Medulla oblongata (tissue), 1 donor: ENCODE measurements at regions not wholly inside any gene's neighbourhood (a gene's known extent, or its start where the extent isn't known, plus 50 kb on each side); places are given as distances from the start of the nearest gene placed in this dataset.

Source experiments
- DNase-seq: peaks from one replicate; pipeline ENCODE4 v3.0.0-alpha.2; 2015; ENCODE audit errors: extremely low spot score

DNA sequence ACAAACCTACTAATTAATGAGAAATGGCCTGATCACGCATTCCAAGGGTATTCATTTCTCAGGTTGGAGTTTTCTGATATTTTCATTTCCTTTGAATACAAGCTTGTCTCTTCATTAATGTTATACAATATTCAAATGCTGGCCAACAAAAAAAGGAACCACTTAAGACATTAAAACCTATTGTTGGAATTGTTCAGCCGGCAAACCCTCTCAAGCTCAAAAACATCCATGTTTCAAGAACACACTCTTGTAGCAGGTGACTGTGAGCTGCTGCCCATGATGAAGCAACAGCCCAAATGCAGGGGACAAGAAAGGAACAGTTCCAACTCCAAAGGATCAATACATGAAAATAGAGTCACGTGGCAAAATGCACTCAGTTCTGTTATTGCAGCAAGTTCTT, 454.5 kb downstream of the BCL11A start:
- DNase-seq: no peak

DNA sequence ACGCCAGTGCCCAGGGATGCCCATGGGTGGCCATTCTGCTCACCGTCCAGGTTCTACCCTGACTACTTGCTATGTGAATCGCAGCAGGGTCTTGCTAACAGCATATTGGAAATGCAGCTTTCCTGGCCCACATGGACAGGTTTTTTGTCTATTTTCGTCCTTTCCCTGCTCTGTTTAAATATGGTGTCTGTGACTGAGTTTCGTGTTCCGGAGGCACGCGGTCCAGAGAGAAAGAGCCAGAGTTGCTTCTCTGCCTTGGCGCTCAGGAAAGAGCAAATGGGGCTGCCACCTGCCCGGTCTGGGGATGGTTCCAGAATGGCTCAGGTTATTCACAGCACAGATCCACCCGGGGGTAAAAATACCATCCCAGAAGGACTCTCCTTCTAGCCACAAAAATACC, 456.2 kb downstream of the BCL11A start:
- no peak for DNase-seq

DNA sequence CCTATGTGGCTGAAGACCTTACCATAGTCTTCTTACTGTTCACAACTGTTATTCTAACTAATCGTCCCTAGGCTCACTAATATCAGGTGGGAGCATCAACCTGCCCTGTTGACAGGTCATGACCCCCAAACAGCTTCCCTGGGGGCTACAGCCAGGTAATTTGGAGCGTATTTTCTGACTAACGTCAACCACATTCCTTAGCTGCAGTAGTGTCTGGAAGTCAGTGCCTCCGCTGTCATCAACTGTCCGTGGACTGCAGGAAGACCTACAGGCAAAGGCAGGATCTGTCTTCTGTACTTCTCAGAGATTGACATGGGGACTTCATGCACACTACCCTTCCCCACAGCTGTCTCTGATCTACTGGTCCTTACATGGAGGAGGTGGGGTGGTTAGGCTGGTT, 456.9 kb downstream of the BCL11A start:
- DNase-seq: no peak

DNA sequence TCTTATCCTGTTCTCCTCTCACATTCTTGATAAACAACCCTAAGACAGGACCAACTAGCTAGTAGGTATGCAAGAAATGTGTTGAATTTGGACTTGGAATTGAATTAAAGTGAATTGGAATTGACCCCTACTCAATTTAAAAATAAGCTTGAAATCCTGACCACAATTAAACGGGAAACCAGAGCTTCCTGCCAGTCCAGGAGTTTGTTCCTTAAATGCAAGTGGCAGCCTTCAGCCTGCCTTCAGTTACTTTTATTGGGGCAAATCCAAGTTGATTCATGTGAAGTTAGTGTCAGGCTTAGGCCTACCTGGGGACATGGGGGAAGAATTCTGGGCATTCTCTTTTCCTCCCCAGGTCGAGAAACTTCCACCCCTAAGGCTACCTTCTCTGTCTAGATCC, 457.6 kb downstream of the BCL11A start:
- DNase-seq: no peak

DNA sequence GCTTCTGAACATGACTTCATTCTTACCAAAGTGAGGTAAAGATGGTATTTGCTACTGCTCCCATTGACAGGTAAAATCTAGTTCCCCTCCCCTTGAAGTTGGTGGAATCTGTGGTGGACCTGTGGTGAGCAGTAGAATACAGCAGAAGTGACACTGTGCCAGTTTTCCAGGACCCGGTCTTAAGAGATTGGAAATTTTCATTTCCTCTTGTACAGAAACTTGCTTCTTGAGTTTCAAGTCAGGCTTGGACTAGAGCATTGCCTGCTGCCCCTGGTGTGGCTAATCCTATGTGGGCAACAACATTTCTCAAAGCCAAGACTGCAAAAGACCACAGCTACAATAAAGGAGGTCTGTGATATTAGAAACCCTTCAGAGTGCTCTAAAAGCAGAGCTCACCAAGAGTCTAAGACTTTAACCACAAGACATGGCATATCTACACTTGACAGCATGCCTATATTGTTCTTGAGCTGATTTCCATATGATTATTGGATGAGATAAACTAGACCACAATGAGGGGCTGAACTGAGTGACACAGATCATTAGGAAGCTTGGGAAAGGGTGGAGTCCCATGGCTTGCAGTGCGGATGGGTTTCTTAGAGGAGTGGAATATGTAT, 458.1 kb downstream of the BCL11A start:
- DNase-seq: no peak

DNA sequence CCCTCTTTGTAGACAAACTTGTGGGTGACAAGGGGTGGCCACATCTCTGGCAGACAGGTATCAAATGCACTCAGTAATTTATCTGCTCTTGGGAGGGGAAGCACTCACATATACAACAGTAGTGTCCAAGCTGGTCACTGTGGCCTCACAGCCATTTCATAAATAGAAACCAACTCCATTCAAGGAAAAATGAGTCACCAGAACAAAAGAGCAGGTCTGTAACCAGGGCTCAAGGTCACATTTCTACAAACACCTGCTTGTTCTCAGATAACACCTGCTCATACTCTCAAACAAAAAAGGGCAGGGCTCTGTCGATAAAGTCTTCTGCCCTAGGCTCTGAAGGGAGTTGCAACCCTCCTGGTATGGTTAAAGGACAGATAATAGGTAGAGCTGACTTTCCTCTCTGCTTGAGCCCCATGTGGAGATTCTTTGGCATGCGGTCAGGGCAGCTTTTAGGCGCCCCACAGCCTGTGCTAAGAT, 459.0 kb downstream of the BCL11A start:
- no peak for DNase-seq

DNA sequence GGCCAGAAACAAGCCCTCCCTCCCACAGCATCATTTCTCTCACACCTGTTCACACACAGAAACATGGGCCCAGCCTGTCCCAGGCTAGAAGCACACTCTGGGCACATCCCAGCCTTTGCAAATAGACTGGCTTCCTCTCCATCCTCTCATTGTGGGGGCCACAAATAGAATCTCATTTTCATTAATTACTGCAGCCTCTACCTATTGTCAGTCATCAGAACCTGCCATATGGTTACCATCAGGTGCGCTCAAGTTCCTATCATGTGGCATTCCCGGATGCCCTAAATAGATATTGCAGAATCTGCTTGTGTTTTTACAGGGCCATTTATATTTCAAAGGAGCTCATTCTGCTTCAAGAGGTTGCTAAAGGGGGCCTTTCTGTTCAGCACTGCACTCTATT, 460.7 kb downstream of the BCL11A start:
- DNase-seq: no peak

DNA sequence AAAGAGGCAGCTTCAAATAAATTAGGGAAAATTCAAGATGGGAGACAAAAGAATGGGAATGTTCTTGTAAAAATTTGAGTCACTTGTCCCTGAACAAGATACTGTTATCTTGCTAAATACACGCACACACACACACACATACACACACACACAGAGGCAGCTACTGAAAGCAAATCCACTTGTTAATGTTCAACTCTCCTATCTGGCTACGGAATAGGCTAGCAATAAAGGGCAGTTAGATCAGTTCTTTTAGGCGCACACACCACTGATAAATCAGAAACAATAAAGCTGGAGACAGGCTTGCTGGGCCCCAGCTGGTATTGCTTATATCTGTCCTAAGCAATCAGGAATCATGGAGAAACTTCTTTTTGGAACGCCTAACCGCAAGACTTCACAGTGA, 461.6 kb downstream of the BCL11A start:
- DNase-seq: no peak

DNA sequence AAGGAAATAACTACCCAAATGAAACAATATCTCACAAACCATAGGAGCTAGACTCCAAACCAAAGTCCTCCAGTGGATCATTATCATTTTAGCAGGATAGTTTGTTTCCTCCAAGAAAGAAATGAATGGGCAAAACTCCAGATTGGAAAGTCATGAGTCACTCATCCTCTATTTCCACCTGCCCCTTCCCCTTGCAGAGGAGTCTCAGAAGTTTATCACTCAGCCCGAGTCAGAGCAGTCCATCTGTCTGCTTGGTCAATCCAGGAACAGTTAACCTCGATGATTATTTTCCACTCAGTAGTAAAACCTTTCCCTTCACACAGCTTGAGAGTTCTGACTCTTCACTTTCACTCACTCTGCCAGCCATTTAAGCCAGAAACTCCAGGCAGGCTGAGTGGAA, 462.2 kb downstream of the BCL11A start:
- no peak for DNase-seq

DNA sequence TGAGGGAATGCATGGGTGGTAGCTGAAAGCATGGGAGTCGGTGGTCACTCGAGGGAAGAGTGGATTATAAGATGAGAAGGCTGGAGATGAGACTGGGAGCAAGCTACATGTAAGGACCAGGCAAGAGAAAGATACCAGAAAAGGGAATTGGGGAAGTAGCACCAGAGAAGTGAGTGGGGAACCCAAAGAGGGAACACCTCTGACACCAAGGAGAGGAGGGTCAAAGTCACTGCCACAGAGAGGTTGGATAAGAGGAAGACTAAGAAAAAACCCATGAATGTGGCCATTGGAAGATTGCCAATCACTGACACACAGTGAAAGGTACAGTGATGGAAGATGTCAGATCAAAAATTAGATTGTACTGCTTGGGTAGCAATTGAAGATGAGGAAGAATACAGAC, 473.9 kb downstream of the BCL11A start:
- DNase-seq: no peak

DNA sequence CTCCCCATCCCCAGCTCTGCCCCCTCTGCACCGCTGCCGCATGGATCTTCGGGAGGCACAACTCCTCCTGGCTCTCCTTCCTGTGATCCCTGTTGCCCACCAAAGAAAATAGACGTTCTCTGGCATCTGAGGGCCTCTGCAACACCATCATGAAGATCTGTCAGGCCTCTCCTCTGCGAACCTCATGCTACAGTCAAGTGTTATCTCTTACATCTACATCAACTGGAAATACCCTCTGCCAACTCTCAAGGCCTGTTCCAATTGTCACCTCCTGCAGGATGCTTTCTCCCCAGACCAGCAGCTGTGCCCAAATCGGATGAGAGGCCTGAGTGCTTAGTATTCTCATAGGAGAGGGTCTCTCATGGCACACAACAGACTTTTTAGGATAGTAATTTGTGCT, 478.4 kb downstream of the BCL11A start:
- DNase-seq: no peak

DNA sequence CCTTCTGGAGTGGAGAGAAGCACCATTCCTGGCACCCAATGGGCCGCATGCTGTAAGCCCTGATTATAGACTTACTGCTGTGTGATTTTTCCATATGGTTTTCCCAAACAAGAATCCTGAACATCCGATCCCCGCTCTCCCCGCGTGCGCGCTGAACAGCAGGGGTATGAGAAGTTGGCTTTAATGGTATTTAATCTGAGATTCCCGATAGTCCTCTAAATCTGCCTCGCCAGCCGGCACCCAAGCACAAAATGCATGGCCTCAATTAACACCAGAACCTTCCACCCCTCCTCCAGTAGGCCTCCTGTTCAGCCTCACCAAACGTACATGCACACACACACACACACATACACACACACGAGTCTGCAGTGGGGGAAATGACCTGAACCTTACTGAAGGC, 480.3 kb downstream of the BCL11A start:
- no peak for DNase-seq

DNA sequence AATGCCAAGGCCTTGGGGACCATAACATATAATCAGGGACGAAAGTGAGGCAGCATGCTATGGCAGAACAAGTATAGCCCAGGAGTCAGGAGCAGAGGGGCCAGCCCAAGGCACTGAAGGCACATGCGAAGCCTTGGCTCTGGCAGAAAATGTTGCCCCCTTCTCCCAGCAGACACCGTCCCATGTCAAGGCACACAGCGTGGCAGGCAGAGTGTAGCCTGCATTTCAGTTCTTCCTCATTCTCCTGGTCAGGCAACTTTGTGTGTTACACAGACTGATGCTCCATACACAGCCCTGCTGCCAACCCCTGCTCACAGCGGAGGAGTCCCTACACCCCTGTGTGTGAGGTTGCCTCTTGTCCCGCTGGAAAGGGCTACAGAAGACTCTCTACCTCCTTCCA, 480.8 kb downstream of the BCL11A start:
- no peak for DNase-seq

DNA sequence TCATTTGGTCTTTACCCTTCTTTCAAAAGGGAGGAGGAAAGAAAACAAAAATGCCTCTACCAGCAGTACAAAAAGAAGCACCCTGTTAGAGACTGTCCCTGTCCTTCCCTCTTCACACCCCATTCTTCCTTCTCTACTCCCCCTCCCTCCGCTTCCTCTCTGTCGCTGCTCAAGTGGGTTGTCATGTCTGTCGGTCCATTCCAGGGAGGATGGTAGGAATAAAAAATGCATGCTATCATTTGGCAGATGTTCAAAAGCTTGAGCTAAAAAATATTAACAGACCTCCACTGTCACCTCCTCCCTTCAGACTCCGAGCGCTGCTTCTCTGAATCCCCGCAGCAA, 482.0 kb downstream of the BCL11A start:
- DNase-seq: no peak

DNA sequence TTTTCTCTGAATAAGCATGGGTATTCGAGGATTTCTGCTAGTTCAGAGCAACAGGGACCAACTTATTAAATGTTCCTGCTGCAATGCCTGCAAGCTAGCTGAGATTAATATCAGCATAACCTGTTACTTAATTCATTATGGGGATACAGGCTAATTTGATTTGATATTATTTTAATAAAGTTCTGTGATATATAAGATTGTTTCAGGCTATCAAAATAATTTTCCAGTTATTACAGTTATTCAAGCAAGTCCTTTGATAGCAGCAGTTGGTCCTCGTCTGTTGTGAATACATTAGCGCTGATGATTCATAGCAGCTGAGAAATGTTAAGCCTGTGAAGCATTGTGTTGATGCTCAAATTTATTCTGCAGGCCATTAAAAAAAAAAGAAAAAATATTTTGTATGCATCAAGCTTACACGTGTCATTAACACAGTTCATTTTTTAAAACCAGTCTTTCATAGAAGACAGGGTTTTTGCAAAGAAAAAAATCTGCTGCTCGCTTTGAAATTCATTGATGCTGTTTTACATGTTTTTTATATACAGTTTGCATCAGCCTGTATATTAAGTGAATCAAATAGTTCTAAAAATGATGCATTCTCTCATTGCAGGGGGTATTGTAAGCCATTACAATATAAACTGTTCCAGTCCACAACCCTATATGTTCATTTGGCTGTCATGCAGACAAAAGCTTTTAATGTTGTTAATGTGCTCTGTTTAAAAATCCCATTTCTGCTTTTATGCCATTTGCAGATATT, 482.5 kb downstream of the BCL11A start:
- DNase-seq: no peak

DNA sequence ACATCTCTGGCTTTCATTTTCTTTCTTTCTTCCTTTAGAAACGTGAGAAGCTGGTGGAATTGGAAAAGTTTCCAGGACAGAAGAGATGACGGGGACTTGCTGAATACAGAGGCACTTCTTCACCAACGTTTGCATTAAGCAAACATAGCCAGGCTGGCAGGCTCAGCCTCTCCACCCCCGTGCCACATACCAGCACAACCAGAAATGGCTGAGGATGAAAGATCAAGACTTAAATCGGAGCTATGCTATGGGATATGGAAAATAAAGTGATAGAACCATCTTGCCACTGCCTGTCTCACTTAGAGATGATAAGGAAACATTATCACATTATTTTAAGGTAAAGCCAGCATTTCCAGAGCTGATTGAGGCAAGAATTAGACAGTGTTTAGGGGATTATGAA, 483.3 kb downstream of the BCL11A start:
- DNase-seq: no peak

DNA sequence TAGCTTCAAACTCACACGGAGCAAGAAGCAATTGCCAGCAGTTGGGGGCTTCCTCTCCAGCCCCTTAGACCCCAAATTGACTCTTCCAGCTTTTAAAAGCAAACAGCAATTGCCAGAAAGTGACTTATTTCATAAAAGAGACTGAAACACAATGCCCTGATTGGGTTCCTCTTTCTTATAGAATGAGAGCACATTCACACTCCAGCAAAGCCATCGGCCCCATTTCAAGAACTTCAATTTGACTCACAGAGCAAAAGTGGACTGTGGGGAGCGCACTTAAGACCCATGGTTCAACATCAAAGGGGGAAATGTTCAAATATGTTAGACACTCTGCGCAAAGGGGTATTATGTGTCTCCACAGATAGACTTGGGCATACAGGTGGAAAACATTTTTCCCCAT, 484.7 kb downstream of the BCL11A start:
- DNase-seq: no peak

DNA sequence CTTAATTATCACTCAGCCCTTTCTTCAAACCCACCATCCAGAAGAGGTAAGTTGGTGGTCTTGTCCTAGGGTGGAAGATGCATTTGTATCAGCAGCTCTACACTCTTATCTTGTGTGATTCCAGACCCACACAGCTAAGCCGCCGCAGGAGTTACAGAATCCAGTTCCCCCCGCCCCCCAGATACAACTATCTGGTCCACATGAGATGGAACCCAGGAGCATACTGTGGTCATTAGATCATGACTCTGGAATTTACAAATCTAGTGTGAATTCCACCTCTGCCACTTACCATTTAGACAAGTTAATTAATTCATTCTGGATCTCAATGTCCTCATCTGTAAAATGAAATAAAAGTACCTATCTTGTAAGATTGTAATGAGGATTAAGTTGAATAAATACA, 486.4 kb downstream of the BCL11A start:
- no peak for DNase-seq

DNA sequence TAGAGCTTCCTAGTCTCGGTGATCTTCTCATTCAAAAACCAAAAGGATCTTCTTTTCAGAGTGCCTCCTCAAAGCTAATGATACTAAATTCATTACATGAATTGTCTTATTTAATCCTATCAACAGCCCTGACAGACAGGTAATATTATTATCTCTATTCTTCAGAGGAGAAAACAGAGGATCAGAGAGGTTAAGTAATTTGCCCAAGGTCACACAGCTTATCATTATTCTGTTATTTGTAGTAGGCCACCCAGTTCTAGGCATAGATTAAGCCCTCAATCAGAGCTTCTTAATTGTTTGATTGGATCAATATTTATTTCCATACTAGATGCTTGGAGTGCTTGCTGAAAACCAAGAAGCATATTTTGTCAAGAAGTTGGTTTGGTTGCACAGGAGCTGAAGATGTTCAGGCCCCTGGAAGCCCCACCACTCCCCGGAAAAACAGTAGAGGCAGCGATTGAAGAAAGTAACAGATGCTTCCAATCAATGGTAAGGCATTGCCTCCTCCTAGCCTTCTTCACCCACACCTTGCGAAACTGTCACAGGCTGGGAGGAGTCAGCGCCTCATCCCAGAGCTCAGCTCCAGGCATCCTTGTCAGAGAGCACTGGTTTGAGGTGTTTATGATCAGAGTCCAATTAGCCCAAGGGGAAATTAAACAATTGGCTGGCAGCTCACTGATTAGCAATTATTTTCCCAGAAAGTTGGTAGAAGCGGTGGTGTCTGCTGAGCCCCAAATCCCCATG, 487.2 kb downstream of the BCL11A start:
- DNase-seq: no peak

DNA sequence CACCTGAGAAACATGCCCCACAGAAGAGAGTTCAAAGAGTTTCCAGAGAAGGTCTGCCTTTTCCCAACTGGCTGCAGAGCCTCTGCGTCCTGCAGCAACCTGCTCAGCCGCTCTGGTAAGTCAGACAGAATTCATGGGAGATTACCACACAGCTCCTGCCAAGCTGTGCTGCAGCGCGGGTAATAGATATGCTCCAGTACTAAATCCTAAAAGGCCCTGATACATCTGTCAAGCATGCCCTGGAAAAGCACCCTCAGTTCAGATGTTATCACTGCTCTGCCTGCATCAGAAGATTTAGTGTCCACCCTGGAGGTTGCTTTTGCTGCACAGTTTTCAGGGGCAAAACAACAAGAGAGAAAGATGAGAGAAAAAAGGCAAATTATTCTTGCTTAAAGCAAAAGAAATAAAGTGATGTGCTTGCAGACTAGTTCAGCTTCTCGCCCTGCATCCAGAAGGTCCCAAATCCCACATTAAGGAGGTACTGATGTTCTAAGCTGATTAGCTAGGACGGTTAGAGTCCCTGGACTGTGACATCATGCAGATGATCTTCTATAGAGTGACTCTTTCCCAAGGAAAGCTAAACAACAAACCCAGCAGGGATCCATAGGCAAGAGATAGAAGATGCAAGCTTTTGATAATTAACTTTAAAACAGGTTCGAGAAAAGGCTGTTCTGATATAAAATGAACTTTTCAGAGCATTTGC, 488.6 kb downstream of the BCL11A start:
- no peak for DNase-seq

DNA sequence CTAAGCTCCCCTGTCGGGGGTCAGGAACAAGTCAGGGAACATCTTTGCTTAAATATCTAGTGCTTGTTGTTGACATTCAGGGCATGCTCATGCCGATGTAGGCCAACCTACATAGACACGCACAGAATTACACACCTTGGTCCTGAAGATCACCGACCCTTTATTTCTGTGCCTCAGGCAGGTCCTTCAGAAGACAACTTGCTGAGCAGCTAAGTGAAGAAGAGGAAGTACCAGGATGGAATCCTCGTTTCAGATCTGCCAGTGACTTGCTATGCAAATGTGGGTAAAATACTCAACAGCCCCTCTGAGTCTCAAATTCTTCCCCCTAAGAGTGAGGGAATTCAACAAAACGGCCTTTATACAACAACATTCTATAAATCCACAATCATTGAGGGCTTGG, 494.7 kb downstream of the BCL11A start:
- no peak for DNase-seq

DNA sequence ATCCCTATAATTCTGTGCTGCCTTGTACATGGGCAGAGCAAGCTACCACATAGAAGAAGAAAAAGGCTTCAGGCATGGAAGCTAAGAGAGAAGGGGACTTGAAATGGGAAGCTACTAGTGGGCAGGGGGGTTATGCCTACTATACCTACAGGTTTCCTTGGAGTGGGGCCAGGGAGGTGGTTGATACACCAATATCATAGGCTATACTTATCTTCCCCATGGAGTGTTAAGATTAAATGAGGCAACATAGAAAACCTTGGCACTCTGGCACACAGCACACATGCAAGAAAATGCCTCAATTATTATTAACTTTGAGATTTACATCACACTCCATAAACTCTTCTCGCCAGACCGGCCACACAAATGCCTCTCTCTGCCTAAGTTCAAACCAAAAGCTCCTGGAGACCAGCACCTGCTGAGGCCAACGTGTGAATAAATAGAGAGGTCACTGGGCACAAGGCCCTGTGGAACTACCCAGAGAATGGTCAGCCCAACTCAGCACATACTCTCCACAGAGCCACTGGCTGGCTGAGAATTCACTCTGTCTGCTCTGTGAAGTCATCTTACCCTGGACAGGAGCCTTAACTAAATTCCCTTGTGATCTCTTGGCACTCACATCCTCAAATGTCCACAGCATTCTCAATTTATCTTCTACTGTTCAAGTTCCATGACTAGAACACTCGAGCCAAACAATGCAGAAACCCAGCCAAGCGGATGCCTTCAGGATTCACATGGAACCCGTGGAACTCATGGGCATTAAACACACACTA, 498.7 kb downstream of the BCL11A start:
- no peak for DNase-seq
